Testis (tissue), 2 donors: ENCODE measurements at regions not wholly inside any gene's neighbourhood (a gene's known extent, or its start where the extent isn't known, plus 50 kb on each side); places are given as distances from the start of the nearest gene placed in this dataset.

Source experiments
- CTCF ChIP-seq, 3 experiments: fragments of 450-650 bp in 2 of 3; fragments of 200-600 bp in 1 of 3; sonication (generic) in 1 of 3; IDR thresholded peaks; one replicate each; pipeline ENCODE4 v1.5.1; 2016 to 2019; ENCODE audit warnings: antibody characterized with exemption in 3 of 3, mild to moderate bottlenecking in 2 of 3, moderate library complexity in 1 of 3
- POLR2A ChIP-seq: fragments of 450-650 bp; IDR thresholded peaks from one replicate; pipeline ENCODE4 v1.6.1; 2017; ENCODE audit warnings: antibody characterized with exemption, mild to moderate bottlenecking, moderate library complexity

GRCh38 chr2:234275515-234275914 lies 221.4 kb downstream of the ARL4C start:
- no peak for TF ChIP-seq CTCF (IDR thresholded peaks at IDR 0.05)
- TF ChIP-seq POLR2A, result no peak
